ENCODE measurements at regions not wholly inside any gene's neighbourhood (a gene's known extent, or its start where the extent isn't known, plus 50 kb on each side); places are given as distances from the start of the nearest gene placed in this dataset.

DNA sequence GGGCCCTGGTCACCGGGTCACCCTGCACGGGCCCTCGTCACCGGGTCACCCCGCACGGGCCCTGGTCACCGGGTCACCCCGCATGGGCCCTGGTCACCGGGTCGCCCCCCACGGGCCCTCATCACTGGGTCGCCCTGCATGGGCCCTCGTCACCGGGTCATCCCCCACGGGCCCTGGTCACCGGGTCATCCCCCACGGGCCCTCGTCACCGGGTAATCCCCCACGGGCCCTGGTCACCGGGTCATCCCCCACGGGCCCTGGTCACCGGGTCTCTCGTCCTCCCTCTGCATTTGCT is 77.6 kb downstream of the RIPK4 start:
- DNase-seq: no peak

DNA sequence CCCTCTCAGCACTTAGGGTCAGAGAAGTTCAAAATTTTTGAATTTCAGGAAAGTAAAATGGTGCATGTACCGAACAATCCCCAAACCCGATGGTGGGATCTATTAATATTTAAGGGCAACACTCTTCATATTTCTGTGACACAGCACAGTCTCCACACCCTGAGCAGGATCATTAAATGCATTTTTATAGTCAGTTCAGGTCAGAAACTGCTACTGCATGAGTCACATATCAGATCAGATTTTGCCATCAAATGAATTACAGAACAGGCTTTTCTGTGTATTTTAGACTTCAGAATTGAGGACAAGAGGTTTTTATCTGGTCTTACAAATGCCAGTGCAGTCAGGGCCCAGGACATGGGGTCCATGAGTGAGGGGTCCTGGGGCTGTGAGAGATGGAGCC is 79.2 kb downstream of the RIPK4 start:
- no peak for DNase-seq

DNA sequence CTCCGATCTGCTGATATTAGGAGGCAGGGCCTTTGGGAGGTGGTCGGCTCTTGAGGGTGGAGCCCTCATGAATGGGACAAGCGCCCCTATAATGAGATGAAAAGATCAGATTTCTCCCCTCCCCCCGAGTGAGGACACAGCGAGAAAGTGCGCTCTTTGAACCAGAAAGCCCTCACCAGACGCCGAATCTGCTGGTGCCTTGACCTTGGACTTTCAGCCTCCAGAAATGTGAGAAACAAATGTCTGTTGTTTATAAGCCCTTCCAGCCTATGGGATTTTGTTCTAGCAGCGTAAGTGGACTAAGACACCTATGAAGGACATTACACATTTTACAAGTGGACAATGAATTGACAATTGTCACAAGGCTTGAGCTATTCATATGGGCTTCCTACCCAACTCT is 80.2 kb downstream of the RIPK4 start:
- DNase-seq: no peak

DNA sequence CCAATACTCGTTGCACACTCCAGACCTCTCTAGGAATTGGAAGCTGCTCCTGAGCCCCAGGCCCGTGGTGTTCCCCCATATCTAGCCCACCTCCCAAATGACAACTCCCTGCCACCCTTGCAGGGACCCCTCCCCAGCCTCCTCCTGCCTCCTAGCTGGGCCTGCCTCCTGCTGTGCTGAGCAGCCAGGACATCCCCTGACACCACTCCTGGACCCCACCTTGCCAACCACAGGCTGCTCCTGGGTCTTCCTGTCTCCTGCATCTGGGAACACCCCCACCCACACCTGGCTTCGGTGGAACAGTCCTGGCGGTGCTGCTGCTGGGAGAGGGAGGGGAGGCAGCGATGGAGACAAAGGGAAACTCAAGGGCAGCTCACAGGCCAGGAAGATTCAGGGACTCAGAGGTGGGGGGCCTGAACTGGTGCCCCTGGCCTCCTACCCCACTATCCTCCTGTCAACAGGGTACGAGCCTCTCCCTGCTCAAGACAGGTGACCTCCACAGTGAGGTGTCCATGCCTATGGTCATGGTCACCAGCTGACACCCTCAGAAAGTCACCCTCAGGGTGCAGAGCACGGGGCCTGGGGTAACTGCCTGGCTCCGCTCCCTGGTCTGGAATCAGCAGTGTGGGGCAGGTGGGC is 81.2 kb downstream of the RIPK4 start:
- no peak for DNase-seq

DNA sequence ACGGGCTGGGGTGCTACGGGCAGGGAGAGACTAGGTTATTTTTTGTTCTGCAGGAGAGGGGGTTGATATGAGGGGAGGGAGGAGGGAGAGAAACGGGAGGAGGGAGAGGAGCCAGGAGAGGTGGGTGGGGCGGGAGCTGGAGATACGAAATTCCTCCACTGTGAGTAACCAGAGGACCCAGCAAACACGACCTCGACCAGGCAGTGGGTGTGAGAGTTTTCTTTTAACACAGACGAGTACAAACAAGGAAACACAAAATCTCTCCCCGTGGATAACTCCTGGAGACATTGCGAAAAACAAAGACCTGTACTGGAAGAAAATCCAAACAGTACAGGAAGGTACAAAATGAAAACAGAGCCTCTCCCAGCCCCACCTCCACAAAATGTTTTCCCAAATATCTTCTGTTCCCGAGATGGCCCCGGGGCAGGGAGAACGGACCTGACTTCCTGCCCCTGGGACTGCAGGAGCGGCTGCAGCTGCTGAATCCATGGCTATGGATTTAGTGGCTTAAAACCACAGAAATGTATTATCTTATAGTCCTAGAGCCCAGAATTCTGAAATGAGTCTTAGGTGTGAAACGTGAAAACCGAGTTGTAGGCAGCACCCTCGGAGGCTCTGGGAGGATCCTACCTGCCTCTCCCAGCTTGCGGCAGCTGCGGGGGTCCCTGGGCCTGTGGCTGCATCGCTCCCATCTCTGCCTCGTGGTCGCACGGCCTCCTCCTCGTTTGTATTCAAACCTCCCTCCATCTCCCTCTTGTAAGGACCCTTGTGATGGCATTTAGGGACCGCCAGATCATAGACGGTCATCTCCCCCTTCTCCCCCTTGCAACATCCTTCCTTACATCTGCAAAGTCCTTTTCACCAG is 82.2 kb downstream of the RIPK4 start:
- DNase-seq: no peak

DNA sequence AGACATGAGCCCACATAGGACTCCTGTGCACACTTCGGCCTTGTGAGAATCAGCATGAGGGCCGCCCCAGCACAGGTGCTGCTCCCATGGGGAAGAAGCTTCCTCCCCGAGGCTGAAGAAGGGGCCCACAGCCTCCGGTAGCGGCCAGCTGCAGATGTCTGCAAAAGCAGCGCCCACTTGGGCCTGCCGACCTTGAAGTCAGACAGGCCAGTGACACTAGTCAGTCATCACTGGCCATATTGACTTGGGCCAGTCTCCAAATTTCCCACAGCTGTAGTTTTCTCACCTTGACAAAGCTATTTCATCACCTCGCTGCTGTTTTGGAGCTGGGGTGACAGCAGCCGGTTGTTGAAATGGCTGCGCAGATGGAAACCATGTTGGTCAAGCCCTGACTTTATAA is 83.0 kb downstream of the RIPK4 start:
- DNase-seq: no peak

DNA sequence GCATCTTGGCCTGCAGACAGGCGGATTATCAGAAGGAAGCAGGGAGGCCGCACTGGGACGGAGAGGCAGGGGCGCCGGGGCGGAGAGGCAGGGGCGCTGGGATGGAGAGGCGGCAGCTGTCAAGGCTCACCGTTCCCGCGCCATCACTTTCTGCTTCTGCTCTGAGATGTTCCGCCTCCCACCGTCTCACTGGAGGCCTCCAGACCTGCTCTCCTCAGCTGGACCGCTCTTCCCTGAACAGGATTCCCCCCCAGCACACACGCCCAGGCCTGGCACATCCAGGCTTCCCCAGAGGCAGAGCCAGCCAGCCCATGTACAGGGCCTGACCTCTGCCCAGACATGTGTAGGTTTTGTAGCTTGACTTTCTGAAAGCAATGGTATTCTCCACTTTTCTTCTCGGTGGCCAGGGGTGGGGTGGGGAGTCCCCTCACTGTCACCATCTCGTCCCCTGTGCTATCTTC is 84.1 kb downstream of the RIPK4 start:
- no peak for DNase-seq

DNA sequence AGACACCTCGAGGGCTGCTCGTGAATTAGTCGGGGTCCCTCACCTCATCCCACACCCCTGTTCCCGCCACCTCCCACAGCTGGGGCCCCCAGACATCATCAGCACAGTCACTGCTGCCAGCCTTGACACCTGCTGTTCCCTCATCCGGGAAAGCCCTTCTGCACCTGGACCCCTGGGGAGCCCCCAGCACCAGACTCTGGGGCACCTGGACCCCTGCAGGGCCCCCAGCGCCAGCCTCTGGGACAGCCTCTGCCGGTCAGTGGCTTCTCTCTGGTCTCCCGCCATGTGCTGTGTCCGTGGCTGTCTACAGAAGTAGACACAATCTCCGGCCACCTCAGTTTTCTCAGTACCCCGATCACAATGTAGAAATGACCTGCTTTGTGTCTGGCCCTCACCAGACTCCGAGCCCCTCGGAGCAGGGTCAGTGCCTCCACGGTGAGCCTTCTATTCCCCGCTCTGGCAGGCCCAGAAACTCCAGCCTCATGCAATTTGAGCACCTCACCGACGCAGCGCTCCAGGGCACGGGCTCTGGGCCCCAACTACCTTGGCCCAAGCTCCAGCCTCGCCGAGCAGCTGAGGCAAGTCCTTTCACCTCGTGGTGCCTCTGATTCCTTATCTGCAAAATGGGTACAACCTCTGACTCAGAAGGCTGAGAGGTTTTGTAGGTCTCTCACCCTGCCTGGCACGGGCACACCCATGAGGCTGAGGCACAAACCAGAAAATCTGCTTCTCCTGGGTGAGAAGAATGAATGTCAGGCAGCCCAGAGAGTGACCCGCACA is 84.7 kb downstream of the RIPK4 start:
- DNase-seq: no peak

DNA sequence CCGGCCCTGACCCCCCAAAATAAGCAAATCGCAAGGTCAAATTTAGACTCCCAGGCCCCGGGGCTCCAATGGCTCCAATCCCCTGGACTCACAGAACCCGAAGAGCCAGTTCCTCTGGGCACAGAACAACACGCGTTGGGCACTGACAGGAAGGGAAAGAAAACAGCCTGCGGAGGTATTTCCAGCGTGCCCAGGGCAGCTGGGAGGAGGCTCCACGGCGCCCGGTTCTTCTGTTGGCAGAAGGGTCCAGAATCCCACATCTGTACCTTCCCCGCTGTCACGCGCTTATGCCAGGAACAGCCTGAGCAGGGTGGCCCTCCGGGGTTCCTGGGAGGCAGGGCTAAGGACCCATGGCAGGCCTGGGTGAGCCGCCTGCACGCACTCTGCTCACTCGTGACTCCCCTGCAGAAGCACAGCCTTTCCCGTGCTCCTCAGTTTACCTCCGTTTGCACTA is 85.5 kb downstream of the RIPK4 start:
- DNase-seq: no peak

DNA sequence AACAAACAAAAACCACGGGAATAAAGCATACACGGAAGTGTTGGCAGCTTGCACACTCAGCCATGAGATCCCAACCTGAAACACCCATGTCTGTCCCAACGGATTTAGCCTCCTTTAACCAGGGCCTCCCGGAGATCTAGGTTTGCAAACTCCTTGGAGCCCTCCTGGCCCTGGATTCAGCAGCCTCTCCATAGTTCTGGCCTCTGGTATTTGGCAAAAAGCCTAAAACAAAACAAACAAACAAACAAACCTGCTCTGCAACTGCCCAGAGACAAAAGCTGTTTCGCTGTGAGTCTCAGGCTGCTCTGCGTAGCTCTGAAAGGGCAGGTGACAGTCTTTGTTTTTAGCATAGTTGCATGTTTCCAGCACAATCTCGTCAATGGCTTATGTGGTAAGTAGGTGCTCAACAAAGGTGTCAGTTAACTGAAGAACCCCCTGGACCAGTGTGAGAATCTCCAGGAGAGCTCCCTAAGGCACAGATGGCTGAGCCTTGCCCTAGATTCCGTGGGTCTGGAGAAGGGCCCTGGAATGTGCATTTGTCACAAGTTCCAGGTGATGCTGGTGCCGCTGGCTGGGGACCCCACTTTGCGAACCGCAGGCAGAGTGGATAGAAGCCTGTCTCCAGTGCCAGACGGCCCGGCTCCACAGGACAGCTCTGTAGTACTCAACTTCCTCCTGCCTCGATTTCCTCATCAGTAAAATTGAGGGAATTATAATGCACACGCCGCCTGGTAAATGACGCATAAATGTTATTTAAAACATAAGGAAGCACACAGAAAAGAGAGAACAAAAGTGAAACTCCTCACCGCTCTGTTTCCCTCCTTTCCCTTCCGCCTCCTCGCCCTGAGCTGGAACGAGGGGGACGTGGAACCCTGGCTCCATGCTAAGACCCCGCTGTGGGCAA is 86.2 kb downstream of the RIPK4 start:
- no peak for DNase-seq

DNA sequence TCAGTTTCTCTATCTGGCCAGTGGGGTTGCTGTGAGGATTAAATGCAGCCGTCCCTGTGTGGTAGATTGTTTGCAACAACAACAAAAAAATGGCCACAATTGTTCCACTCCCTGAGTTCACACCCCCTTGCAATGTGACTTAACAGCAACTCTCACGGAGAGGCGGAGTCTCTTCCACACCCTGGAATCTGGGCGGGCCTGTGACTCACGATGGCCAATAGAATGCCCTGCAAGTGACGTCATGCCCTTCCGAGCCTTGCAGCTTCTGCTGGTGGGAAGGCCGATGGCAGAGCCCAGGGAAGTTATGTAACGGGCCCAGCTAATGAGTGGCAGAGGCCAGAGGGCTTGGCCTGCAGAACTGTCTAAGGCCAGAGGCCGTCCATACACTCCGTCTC is 87.9 kb downstream of the RIPK4 start:
- peak; percentile 57 for DNase-seq

DNA sequence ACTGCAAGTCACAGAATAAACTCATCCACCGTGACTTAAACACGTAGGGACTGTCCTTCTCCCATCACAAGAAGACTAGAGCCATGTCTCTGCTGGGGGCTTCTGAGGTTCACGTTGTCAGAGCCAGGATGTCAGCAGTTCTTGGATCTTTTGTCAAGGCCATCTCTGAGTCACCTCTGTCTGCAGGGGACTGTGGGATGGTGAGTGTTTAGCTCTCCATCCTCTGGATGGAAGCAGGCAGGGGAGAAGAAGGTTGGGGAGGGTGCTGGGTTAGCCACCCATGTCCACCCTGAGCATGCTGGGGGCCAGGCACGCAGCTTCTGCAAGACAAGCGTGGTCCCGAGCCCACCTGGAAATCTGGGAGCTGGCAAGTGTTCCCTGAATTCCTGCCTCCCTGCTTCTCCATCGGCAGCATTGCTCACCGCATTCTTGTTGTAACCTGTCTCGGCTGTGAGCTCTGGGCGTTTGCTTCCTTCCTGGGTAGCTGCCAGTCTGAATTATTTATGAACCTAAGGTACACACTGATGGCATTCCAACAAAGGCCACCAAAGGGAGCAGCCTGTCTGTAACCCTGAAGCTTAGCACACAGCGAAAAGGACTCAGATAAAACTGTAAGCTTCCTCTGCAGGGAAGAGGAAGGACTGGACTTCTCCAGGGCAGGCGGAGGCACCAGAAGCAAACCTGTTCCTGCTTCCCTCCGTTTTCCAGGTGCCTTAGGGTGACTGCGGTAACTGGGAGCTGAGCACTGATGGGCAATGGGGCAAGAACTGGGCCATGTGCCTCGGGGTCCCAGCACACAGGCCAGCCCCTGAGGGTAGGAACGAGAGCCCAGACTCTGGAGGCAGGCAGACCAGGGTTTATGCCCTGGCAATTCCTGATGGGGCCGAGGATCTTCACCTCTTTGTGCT is 88.6 kb downstream of the RIPK4 start:
- DNase-seq: no peak

DNA sequence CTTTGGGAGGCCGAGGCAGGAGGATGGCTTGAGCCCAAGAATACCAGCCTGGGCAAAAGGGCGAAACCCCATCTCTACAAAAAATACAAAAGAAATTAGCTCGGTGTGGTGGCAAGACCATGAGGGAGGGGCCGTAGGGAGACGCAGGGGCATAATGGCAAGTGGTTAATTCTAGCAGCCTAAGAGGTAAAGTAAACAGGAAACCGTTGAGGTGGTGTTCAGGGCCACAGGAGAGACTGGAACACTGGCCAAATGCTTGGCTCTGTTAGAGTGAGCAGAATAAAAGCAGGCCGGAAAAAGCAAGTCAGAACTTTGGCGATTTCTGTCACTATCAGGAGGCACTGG is 89.2 kb downstream of the RIPK4 start:
- DNase-seq: no peak

DNA sequence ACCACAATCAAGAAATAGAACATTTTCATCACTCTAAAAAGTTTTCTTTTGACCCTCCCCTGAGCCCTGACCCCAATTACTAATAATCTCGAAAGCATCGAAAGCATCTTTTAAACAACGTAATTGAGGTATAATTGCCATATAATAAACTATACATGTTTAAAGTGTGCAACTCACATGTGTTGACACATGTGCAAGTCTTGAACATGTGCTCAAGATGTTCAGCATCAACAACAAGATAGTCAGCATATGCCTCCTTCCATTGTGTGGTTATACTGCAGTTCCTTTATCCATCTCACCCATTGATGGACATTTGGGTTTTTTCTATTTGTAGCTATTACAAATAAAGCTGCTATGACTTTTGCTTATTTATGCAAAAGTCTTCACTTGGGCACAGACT is 90.7 kb downstream of the RIPK4 start:
- no peak for DNase-seq

DNA sequence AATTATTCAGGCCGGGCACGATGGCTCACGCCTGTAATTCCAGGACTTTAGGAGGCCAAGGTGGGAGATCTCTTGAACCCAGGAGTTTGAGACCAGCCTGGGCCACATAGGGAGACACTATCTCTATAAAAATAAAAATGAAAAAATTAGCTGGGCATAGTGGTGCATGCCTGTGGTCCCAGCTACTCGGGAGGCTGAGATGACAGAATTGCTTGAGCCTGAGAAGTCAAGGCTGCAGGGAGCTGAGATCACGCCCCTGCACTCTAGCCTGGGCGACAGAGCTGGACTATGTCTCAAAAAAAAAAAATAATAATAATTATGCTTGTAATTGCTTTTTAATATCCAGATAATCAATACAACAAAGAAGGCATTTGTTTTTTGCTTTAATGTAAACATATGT is 91.3 kb downstream of the RIPK4 start:
- DNase-seq: no peak

DNA sequence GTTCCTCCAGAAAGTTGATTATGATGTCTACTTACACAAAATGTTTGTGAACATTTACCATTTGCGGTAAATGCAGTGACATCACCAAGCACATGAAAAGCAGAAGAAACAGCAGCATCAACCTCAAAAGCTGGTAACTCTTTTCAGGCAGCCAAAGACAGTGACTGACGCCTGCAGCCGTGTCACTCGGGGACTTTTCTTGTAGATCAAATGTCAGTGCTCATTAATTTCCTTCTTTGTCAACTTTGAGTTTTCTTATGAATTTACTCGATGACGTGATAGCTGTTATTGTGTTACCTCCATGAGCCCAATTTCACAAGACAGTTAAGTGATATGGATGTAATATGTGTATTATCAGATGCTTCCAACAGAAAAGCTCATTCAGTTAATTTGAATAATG is 92.5 kb downstream of the RIPK4 start:
- DNase-seq: no peak

DNA sequence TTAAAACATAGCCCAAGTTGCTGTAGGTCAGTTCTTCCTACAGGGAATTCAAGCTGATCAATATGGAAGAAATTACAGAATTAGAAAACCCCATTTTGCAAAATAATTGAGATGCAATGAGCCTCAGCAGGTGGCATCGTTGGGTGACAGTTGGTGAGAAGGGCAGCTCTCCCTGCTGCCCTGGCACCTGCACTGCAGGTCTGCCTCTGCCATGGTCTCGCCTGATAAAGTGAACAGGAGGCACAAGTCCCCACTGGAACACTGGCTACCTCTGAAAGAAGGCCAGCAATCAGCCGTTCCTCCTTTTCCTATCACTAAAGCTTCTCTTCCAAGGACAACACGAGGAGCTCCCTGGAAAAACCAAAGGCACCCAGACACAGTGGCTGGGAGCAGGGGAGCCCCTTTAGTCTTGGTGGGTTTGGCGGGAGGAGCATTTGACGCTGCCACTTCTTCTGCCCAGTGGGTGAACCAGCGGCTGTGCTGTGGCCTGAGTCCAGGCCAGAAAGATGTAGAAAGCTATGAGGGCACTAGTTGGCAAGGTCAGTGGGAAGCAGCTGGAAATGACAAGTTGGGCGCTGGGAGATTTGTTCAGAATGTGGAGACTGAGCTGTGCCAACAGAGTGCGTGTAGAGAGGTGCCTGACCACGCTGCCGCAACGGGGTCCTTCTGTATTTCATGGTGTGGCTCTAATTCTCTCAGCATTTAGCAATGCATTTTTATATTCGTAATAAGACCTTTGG is 93.1 kb downstream of the RIPK4 start:
- DNase-seq: no peak

DNA sequence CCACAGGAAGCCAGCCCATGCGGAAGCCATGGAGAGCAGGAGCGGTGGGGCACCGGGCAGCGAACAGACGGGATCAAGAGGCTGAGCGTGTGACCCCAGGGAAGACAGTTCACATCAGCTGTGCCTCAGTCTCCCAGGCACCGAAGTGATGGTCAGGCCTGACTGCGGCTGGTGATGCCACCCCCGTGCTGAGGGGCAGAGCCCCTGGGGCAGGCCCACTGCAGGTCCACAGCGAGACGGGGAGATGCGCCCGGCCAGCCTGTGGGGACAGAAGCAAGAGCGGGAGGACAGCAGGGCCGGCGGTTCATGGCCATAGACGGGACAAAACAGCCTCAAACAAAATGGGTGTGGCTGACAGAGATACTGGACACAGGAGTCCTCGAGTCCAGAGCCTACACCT is 93.8 kb downstream of the RIPK4 start:
- DNase-seq: no peak

DNA sequence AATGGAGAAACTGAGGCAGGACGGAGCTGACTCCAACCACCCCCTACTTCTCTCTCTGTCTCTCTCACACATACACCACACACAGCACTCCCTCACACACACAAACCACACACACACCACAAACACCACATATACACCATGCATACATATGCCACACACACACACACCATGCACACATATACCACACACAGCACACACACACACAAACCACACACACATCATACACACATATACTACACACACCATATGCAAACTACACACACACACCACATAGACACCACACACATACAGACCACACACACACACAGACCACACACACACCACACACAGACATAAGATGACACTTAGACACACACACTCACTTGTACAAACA is 94.3 kb downstream of the RIPK4 start:
- DNase-seq: no peak

DNA sequence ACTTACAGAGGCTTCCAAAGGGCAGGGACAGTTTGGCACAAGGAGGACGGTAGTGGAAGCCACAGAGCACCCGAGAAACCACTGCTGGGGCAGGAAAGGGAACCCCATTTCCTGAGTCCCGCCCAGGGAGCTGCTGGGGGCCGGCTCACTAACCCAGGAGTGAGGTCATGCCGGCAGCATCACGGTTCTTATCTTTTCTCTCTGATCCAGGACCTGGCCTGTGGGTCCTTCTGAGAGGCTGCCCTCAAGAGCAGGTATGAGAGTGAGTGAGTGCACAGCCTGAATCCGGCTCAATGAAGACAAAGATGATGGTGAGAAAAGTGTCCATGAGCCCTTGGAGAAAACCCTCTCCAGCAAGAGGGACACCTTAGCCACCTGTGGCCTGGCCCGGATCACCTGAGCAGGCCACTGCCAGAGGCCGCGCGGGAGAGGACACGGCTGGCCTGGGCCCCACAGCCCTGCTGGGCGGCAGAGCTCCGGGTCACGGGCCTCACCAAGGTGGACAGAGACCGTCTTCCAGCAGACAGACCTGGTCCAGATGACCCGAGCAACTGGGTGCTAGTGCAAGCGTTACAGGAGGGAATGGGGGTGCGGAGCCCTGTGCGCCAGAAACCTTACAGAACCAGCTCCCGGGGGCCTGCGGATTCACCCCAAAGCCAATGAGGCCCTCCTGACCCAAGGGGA is 94.9 kb downstream of the RIPK4 start:
- no peak for DNase-seq
